Progenitor cell of endocrine pancreas (in vitro differentiated cells): ENCODE measurements at regions not wholly inside any gene's neighbourhood (a gene's known extent, or its start where the extent isn't known, plus 50 kb on each side); places are given as distances from the start of the nearest gene placed in this dataset.
"Not testable (repeated sequence)": the region's sequence is repeated elsewhere in the genome, so short reads cannot be mapped to it uniquely, and the experiment has no call there.

Experiments used
- DNase-seq: peaks from one replicate; pipeline ENCODE4 v3.0.0; 2021; ENCODE audit warnings: low spot score; ENCODE audit not compliant: unreplicated experiment
- H3K27ac Mint-ChIP-seq: 2 replicates; pipeline ENCODE4 v1.8.0; 2021; ENCODE audit warnings: mild to moderate bottlenecking, moderate library complexity, mixed read lengths
- H3K27me3 Mint-ChIP-seq: 2 replicates; pipeline ENCODE4 v1.8.0; 2021; ENCODE audit warnings: mixed read lengths
- H3K36me3 Mint-ChIP-seq: 2 replicates; pipeline ENCODE4 v1.8.0; 2022; ENCODE audit warnings: mixed read lengths; ENCODE audit not compliant: insufficient read depth
- H3K4me1 Mint-ChIP-seq: 2 replicates; pipeline ENCODE4 v1.8.0; 2021; ENCODE audit warnings: low read depth, mixed read lengths
- H3K4me3 Mint-ChIP-seq: 2 replicates; pipeline ENCODE4 v1.8.0; 2021; ENCODE audit warnings: low read depth, mild to moderate bottlenecking, moderate library complexity, mixed read lengths
- H3K9me3 Mint-ChIP-seq: 2 replicates; pipeline ENCODE4 v1.8.0; 2021; ENCODE audit warnings: low read depth, mixed read lengths
- CTCF ChIP-seq: fragments of 200-600 bp; sonication (generic); IDR thresholded peaks from one replicate; pipeline ENCODE4 v1.5.0; 2021; ENCODE audit warnings: antibody characterized with exemption, mild to moderate bottlenecking; ENCODE audit not compliant: unreplicated experiment

- Mint-ChIP-seq H3K27me3 (no peaks in the 10 kb centered on the region), H3K9me3 (no peaks in the 10 kb centered on the region), H3K4me1 (peaks cover 14% of the 10 kb centered on the region), H3K27ac (no peak overlapping the region), H3K36me3 (no peaks in the 10 kb centered on the region), H3K4me3 (no peak overlapping the region)
- DNase-seq: no peak
- no peak for TF ChIP-seq CTCF
Observed at GRCh38 chr1:95537176-95537575, 303.2 kb downstream of the RWDD3 start.

GRCh38 chr1:95538242-95538641, 304.2 kb downstream of the RWDD3 start:
- H3K27me3 Mint-ChIP-seq, H3K9me3 Mint-ChIP-seq, DNase-seq, H3K4me3 Mint-ChIP-seq, H3K36me3 Mint-ChIP-seq, H3K27ac Mint-ChIP-seq: not testable (repeated sequence)
- H3K4me1 Mint-ChIP-seq: peaks cover 14% of the 10 kb centered on the region

- Mint-ChIP-seq H3K4me1 (no peaks in the 10 kb centered on the region), H3K27ac (no peak overlapping the region), H3K27me3 (no peaks in the 10 kb centered on the region), H3K36me3 (no peaks in the 10 kb centered on the region), H3K4me3 (no peak overlapping the region), H3K9me3 (no peaks in the 10 kb centered on the region)
- TF ChIP-seq CTCF: no peak
- DNase-seq: no peak
Observed at GRCh38 chr1:95542936-95543335, 308.9 kb downstream of the RWDD3 start.

- peaks cover 3% of the 10 kb centered on the region for H3K4me1 Mint-ChIP-seq
- TF ChIP-seq CTCF: no peak
- no peaks in the 10 kb centered on the region for H3K36me3 Mint-ChIP-seq
- H3K27me3 Mint-ChIP-seq: peaks cover 6% of the 10 kb centered on the region
- no peaks in the 10 kb centered on the region for H3K9me3 Mint-ChIP-seq
- DNase-seq: no peak
- no peak overlapping the region for H3K27ac Mint-ChIP-seq
- no peak overlapping the region for H3K4me3 Mint-ChIP-seq
Observed at GRCh38 chr1:95547005-95547404, 313.0 kb downstream of the RWDD3 start.

- peaks cover 6% of the 10 kb centered on the region for H3K27me3 Mint-ChIP-seq
- peaks cover 3% of the 10 kb centered on the region for H3K4me1 Mint-ChIP-seq
- no peak for DNase-seq
- no peaks in the 10 kb centered on the region for H3K36me3 Mint-ChIP-seq
- no peak for TF ChIP-seq CTCF
- no peaks in the 10 kb centered on the region for H3K9me3 Mint-ChIP-seq
- no peak overlapping the region for H3K4me3 Mint-ChIP-seq
- no peak overlapping the region for H3K27ac Mint-ChIP-seq
Observed at GRCh38 chr1:95548211-95548610, 314.2 kb downstream of the RWDD3 start.

GRCh38 chr1:95551201-95551600, 317.2 kb downstream of the RWDD3 start:
- peaks cover 6% of the 10 kb centered on the region for H3K27me3 Mint-ChIP-seq
- no peak overlapping the region for H3K4me3 Mint-ChIP-seq
- TF ChIP-seq CTCF: no peak
- H3K36me3 Mint-ChIP-seq: no peaks in the 10 kb centered on the region
- H3K27ac Mint-ChIP-seq: no peak overlapping the region
- no peaks in the 10 kb centered on the region for H3K9me3 Mint-ChIP-seq
- DNase-seq: no peak
- peaks cover 3% of the 10 kb centered on the region for H3K4me1 Mint-ChIP-seq
